Neuron (in vitro differentiated cells): ENCODE measurements at regions not wholly inside any gene's neighbourhood (a gene's known extent, or its start where the extent isn't known, plus 50 kb on each side); places are given as distances from the start of the nearest gene placed in this dataset.

Experiments used
- H2AFZ ChIP-seq: one replicate; pipeline ENCODE4 v1.6.1; 2013; ENCODE audit warnings: low read depth, mild to moderate bottlenecking, inconsistent platforms, low read length, moderate library complexity
- H3K27me3 ChIP-seq: one replicate; pipeline ENCODE4 v1.6.1; 2013; ENCODE audit warnings: low read length; ENCODE audit not compliant: insufficient read depth
- H3K36me3 ChIP-seq: one replicate; pipeline ENCODE4 v1.6.1; 2013; ENCODE audit warnings: low read length; ENCODE audit not compliant: insufficient read depth
- H3K4me1 ChIP-seq: one replicate; pipeline ENCODE4 v1.6.1; 2013; ENCODE audit warnings: low read length; ENCODE audit not compliant: insufficient read depth
- H3K4me3 ChIP-seq: 2 replicates; pipeline ENCODE4 v1.5.1; 2013; ENCODE audit warnings: mild to moderate bottlenecking, low read length, moderate library complexity
- H3K9me3 ChIP-seq: one replicate; pipeline ENCODE4 v1.6.1; 2013; ENCODE audit warnings: low read length

- no peaks in the 10 kb centered on the region for H3K4me1 ChIP-seq
- no peaks in the 10 kb centered on the region for H3K27me3 ChIP-seq
- H3K4me3 ChIP-seq, result no peak overlapping the region
- no peaks in the 10 kb centered on the region for H3K36me3 ChIP-seq
- no peak overlapping the region for H2AFZ ChIP-seq
- H3K9me3 ChIP-seq, result no peaks in the 10 kb centered on the region
Measured at GRCh38 chr21:28464988-28465387, 527.7 kb downstream of the LTN1 start.

DNA sequence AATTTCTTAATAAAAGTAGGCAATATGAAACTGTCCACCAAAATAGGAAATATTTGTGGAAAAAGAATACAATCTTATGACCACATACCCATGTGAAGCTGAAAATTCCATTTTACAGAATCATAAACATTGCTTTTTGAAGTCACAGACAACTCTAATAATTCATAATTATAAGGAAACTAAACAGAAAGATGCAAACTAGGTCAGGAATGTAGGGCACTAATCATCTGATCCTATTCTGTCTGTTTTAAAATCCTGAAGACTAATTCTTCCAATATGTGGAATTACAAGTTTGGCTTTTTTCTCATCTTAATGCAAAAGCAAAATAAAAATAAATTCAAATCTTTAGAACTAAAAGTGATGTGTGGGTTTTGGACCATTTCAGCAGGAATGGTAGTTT is 528.6 kb downstream of the LTN1 start:
- no peaks in the 10 kb centered on the region for H3K27me3 ChIP-seq
- H3K9me3 ChIP-seq, result no peaks in the 10 kb centered on the region
- no peak overlapping the region for H2AFZ ChIP-seq
- no peak overlapping the region for H3K4me3 ChIP-seq
- no peaks in the 10 kb centered on the region for H3K4me1 ChIP-seq
- H3K36me3 ChIP-seq, result no peaks in the 10 kb centered on the region

- Histone ChIP-seq H3K36me3 (no peaks in the 10 kb centered on the region), H3K4me3 (no peak overlapping the region), H3K27me3 (no peaks in the 10 kb centered on the region), H3K4me1 (no peaks in the 10 kb centered on the region), H2AFZ (no peak overlapping the region), H3K9me3 (no peaks in the 10 kb centered on the region)
Measured at GRCh38 chr21:28459193-28459592, 533.5 kb downstream of the LTN1 start.

DNA sequence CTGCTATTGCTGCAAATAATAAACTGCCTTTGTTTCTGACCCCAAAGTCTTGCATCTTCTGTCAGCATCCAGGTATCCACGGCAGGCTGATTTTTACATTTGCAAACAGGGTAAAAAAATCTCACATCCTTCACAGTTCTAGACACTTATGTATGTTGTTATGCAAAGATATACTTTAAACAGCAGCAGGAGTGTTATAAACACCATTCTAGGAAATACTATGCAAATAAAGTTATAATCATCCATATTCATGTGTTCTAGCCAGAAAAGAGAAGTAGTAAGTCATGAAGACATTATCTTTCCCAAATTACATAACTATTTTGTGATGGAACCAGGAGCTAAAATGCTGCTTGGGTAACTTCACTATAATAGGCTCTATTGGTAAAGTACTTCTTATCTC is 534.2 kb downstream of the LTN1 start:
- Histone ChIP-seq H3K27me3 (no peaks in the 10 kb centered on the region), H3K4me3 (no peak overlapping the region), H3K4me1 (no peaks in the 10 kb centered on the region), H3K36me3 (no peaks in the 10 kb centered on the region), H3K9me3 (no peaks in the 10 kb centered on the region), H2AFZ (no peak overlapping the region)

DNA sequence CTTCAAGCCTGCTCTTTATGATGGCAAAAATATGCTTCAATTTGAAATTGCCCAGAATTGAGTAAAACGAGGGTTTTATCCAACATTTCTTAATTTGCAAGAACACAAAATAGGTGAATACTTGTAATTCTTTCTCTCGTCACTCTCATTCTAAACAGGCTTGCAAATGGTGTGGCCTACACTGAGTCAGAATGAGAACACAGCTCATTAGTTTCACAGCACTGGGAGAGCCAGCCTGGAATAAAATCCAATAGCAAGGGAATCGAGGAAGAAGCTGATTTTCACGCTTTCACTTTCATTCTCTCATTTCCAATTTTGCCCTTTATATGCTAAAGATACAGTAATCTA is 537.5 kb downstream of the LTN1 start:
- no peaks in the 10 kb centered on the region for H3K27me3 ChIP-seq
- H3K9me3 ChIP-seq, result no peaks in the 10 kb centered on the region
- H2AFZ ChIP-seq, result no peak overlapping the region
- no peaks in the 10 kb centered on the region for H3K36me3 ChIP-seq
- H3K4me3 ChIP-seq, result no peak overlapping the region
- H3K4me1 ChIP-seq, result no peaks in the 10 kb centered on the region

DNA sequence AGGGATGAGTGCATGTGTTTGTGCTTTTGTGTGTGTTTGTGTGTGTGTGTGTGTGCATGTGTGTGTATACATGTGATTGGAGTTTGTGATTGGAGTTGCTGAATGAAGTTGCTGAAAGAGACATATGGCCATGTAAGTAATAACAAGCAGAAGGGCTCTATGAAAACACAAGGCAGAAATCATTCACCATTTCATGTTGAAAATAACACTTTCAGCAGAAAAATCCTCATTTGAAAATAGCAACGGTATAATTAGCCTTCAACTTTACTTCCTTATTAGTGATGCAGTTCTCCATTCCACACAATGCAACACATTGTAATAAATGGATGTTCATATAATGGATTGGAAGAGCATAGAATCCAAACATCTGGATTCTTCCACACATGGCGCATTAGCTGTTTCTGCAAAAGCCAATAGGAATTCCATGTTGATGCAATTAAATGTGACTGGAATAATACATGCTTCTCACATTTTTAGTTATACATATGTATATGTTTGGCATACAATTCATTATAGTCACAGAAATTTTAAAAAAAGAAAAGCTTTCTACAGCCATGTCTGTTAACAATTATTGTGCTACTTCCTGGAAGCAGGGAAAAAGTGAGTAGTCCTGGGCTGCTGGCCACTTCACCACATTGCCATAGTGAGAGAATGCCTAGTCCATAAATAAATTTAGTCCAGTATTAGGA is 538.0 kb downstream of the LTN1 start:
- no peak overlapping the region for H3K4me3 ChIP-seq
- no peaks in the 10 kb centered on the region for H3K4me1 ChIP-seq
- no peaks in the 10 kb centered on the region for H3K27me3 ChIP-seq
- no peaks in the 10 kb centered on the region for H3K9me3 ChIP-seq
- H2AFZ ChIP-seq, result no peak overlapping the region
- H3K36me3 ChIP-seq, result no peaks in the 10 kb centered on the region

- Histone ChIP-seq H3K9me3 (no peaks in the 10 kb centered on the region), H3K27me3 (no peaks in the 10 kb centered on the region), H3K4me1 (no peaks in the 10 kb centered on the region), H3K36me3 (no peaks in the 10 kb centered on the region), H2AFZ (no peak overlapping the region), H3K4me3 (no peak overlapping the region)
Measured at GRCh38 chr21:28447462-28447861, 545.2 kb downstream of the LTN1 start.

- H3K4me1 ChIP-seq, result no peaks in the 10 kb centered on the region
- H3K27me3 ChIP-seq, result no peaks in the 10 kb centered on the region
- H3K9me3 ChIP-seq, result no peaks in the 10 kb centered on the region
Measured at GRCh38 chr21:28445141-28445830, 547.4 kb downstream of the LTN1 start.

GRCh38 chr21:28444557-28444956 is 548.1 kb downstream of the LTN1 start:
- H2AFZ ChIP-seq, result no peak overlapping the region
- no peak overlapping the region for H3K4me3 ChIP-seq
- H3K27me3 ChIP-seq, result no peaks in the 10 kb centered on the region
- H3K4me1 ChIP-seq, result no peaks in the 10 kb centered on the region
- no peaks in the 10 kb centered on the region for H3K9me3 ChIP-seq
- H3K36me3 ChIP-seq, result no peaks in the 10 kb centered on the region

More at GRCh38 chr21:28445141-28445830, 547.4 kb downstream of the LTN1 start:
- H3K4me3 ChIP-seq, result no peak overlapping the region
- no peaks in the 10 kb centered on the region for H3K36me3 ChIP-seq
- H2AFZ ChIP-seq, result no peak overlapping the region

DNA sequence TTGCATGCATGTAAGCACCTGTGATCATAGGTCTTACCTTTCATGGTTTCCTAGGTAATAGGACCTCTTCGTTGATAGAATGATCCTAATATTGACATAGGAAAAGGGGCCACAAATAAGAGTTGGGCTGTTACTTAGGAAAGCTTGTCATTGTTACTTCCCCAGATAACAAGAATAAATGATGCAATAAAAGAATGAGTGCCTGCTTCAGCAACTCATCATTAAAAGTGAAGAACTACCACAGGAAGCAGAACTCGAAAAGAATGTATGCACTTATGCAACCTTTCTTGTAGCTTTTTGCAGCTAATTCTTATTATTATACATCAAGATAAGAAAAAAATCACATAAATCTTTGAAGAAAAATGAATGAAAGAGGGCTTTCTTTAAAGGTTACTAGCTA is 548.6 kb downstream of the LTN1 start:
- Histone ChIP-seq H2AFZ (no peak overlapping the region), H3K4me3 (no peak overlapping the region), H3K36me3 (no peaks in the 10 kb centered on the region), H3K9me3 (no peaks in the 10 kb centered on the region), H3K4me1 (no peaks in the 10 kb centered on the region), H3K27me3 (no peaks in the 10 kb centered on the region)

DNA sequence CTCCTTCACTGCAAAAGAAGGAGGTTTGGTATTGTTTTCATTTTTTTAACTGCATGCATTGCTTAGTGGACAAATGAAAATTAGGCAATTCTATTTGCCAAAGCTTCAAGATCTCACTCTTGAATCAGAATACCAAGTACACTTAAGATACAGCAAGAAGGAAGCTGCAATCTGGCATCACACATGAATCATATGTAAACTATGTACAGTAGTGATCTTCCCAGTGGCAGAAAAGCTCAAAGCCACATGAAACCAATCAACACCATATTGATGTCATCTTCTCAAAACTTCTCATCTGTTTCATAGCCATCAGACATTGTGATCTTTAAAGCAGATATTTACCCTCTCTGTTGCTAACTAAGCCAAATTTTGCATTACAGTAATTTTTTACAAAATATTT is 550.1 kb downstream of the LTN1 start:
- H3K9me3 ChIP-seq, result no peaks in the 10 kb centered on the region
- no peaks in the 10 kb centered on the region for H3K36me3 ChIP-seq
- H3K4me3 ChIP-seq, result no peak overlapping the region
- no peaks in the 10 kb centered on the region for H3K4me1 ChIP-seq
- H3K27me3 ChIP-seq, result no peaks in the 10 kb centered on the region
- no peak overlapping the region for H2AFZ ChIP-seq

GRCh38 chr21:28442085-28442484 is 550.6 kb downstream of the LTN1 start:
- Histone ChIP-seq H3K27me3 (no peaks in the 10 kb centered on the region), H3K4me1 (no peaks in the 10 kb centered on the region), H3K9me3 (no peaks in the 10 kb centered on the region), H3K36me3 (no peaks in the 10 kb centered on the region), H3K4me3 (no peak overlapping the region), H2AFZ (no peak overlapping the region)

- H3K27me3 ChIP-seq, result no peaks in the 10 kb centered on the region
- no peak overlapping the region for H3K4me3 ChIP-seq
- H2AFZ ChIP-seq, result no peak overlapping the region
- H3K9me3 ChIP-seq, result no peaks in the 10 kb centered on the region
- no peaks in the 10 kb centered on the region for H3K36me3 ChIP-seq
- no peaks in the 10 kb centered on the region for H3K4me1 ChIP-seq
Measured at GRCh38 chr21:28439788-28440187, 552.9 kb downstream of the LTN1 start.

GRCh38 chr21:28439251-28439650 is 553.4 kb downstream of the LTN1 start:
- no peaks in the 10 kb centered on the region for H3K9me3 ChIP-seq
- no peaks in the 10 kb centered on the region for H3K4me1 ChIP-seq
- no peaks in the 10 kb centered on the region for H3K27me3 ChIP-seq
- no peak overlapping the region for H2AFZ ChIP-seq
- no peak overlapping the region for H3K4me3 ChIP-seq
- no peaks in the 10 kb centered on the region for H3K36me3 ChIP-seq
